Panc1 (cell line): ENCODE measurements at regions not wholly inside any gene's neighbourhood (a gene's known extent, or its start where the extent isn't known, plus 50 kb on each side); places are given as distances from the start of the nearest gene placed in this dataset.

Experiments
- CTCF ChIP-seq: fragments of 450-650 bp; IDR thresholded peaks from 2 replicates; pipeline ENCODE4 v1.5.1; 2017; ENCODE audit warnings: mild to moderate bottlenecking
- REST ChIP-seq, 2 experiments: IDR thresholded peaks; 2 replicates each; pipeline ENCODE4 v1.6.1; 2011 to 2012; ENCODE audit warnings: low read depth in 2 of 2, control low read depth in 1 of 2, low read length in 1 of 2, mild to moderate bottlenecking in 1 of 2, moderate library complexity in 1 of 2; ENCODE audit not compliant: insufficient read depth in 1 of 2
- SIN3A ChIP-seq: IDR thresholded peaks from 2 replicates; pipeline ENCODE4 v1.6.1; 2012; ENCODE audit warnings: low read depth, mild to moderate bottlenecking, low read length, moderate library complexity, borderline replicate concordance; ENCODE audit not compliant: insufficient read depth

GRCh38 chr16:88130016-88130415 lies 178.8 kb downstream of the BANP start:
- TF ChIP-seq CTCF, result no peak
- no peak for TF ChIP-seq REST (IDR thresholded peaks at IDR 0.05; ENCODE audit: insufficient read depth in 1 of 2, low read depth in 2 of 2, low read length in 1 of 2)
- no peak for TF ChIP-seq SIN3A
